HepG2 (cell line): ENCODE measurements at regions not wholly inside any gene's neighbourhood (a gene's known extent, or its start where the extent isn't known, plus 50 kb on each side); places are given as distances from the start of the nearest gene placed in this dataset.
"Not testable (repeated sequence)": the region's sequence is repeated elsewhere in the genome, so short reads cannot be mapped to it uniquely, and the experiment has no call there.

ENCODE experiments used
- ATAC-seq: fragments of 200-7000 bp; cut with Tn5 transposase; 3 replicates; pipeline ENCODE4 v1.9.1; 2020; ENCODE audit warnings: mild to moderate bottlenecking, moderate library complexity
- BruUV-seq: library from RNA; stranded (reverse); fragments of 400-500 nt; replicated peaks from 2 replicates; lab custom pipeline; 2021; lab: Mats Ljungman, UMichigan
- CTCF ChIA-PET: fragments of 300-600 bp; formaldehyde crosslinking; extraction: SDS; loops from one replicate; lab custom pipeline; 2021; ENCODE audit warnings: low total read pairs, inconsistent platforms, low intra/inter-chr PET ratio; lab: Yijun Ruan, JAX
- POLR2A ChIA-PET: fragments of 350-600 bp; sonication (Branson Sonifier 250); formaldehyde crosslinking; loops from one replicate; lab custom pipeline; 2020; ENCODE audit warnings: antibody characterized with exemption, inconsistent platforms; lab: Yijun Ruan, JAX
- DNase-seq: peaks from one replicate; pipeline ENCODE4 v3.0.0-alpha.2; 2015; ENCODE audit warnings: low spot score
- FAIRE-seq: peaks from 3 replicates; lab custom pipeline; 2011; peaks lifted over from hg19 to GRCh38; lab: Jason Lieb, UNC
- H2AFZ ChIP-seq: one replicate; pipeline ENCODE4 v1.6.1; 2011; ENCODE audit warnings: low read length, inconsistent platforms
- H3K27ac ChIP-seq: fragments of 300-600 bp; 3 replicates; pipeline ENCODE4 v1.8.0; 2011; ENCODE audit warnings: mixed run types, mild to moderate bottlenecking, mixed read lengths, low read length, inconsistent platforms; ENCODE audit not compliant: insufficient read depth; ENCODE audit errors: extremely low read length
- H3K27me3 ChIP-seq, 2 experiments: fragments of 200-600 bp in 1 of 2; 2 replicates in 1 of 2; 3 replicates in 1 of 2; pipeline versions ENCODE4 v1.6.0 to v1.8.0; 2011; ENCODE audit warnings: low read length in 2 of 2, mild to moderate bottlenecking in 2 of 2, moderate library complexity in 2 of 2, inconsistent platforms in 1 of 2; ENCODE audit not compliant: insufficient read depth in 2 of 2, control insufficient read depth in 1 of 2
- H3K36me3 ChIP-seq, 2 experiments: fragments of 200-600 bp in 1 of 2; replicated peaks in 1 of 2; 2 replicates in 1 of 2; 3 replicates in 1 of 2; pipeline versions ENCODE4 v1.5.1 to v1.8.0; 2011; ENCODE audit warnings: low read length in 2 of 2, inconsistent platforms in 1 of 2; ENCODE audit not compliant: insufficient read depth in 2 of 2, control insufficient read depth in 1 of 2
- H3K4me1 ChIP-seq: 2 replicates; pipeline ENCODE4 v1.5.1; 2012; ENCODE audit warnings: low read length, inconsistent platforms; ENCODE audit not compliant: insufficient read depth
- H3K4me2 ChIP-seq: 2 replicates; pipeline ENCODE4 v1.6.0; 2011; ENCODE audit warnings: low read depth, low read length, inconsistent platforms
- H3K4me3 ChIP-seq, 3 experiments: fragments of 200-600 bp in 1 of 3; sonication (generic), shearing (Covaris generic) in 1 of 3; replicated peaks in 1 of 3; 2 replicates each; pipeline ENCODE4 v1.5.1; 2011 to 2016; ENCODE audit warnings: low read length in 3 of 3, inconsistent platforms in 2 of 3, low read depth in 2 of 3, mild to moderate bottlenecking in 2 of 3, control low read depth in 1 of 3, mixed read lengths in 1 of 3; ENCODE audit not compliant: insufficient read depth in 1 of 3
- H3K79me2 ChIP-seq: one replicate; pipeline ENCODE4 v1.6.1; 2011; ENCODE audit warnings: low read length, inconsistent platforms; ENCODE audit not compliant: insufficient read depth
- H3K9ac ChIP-seq: 2 replicates; pipeline ENCODE4 v1.6.0; 2011; ENCODE audit warnings: mild to moderate bottlenecking, low read depth, low read length, inconsistent platforms; ENCODE audit not compliant: insufficient read depth
- H3K9me3 ChIP-seq: 2 replicates; pipeline ENCODE4 v1.5.1; 2012; ENCODE audit warnings: mild to moderate bottlenecking, low read length
- H4K20me1 ChIP-seq: 2 replicates; pipeline ENCODE4 v1.6.0; 2011; ENCODE audit warnings: inconsistent platforms, mild to moderate bottlenecking, low read length, moderate library complexity; ENCODE audit not compliant: insufficient read depth
- HOXA7 ChIP-seq: sonication (generic); formaldehyde crosslinking; IDR thresholded peaks from 2 replicates; pipeline ENCODE4 v1.8.1; 2022; ENCODE audit warnings: mild to moderate bottlenecking, missing genetic modification reagents, moderate library complexity
- RXRA ChIP-seq: sonication (generic); formaldehyde crosslinking; IDR thresholded peaks from 2 replicates; pipeline ENCODE4 v1.5.1; 2020; ENCODE audit warnings: missing genetic modification reagents
- SP4 ChIP-seq: sonication (generic); formaldehyde crosslinking; IDR thresholded peaks from 2 replicates; pipeline ENCODE4 v1.8.1; 2023; ENCODE audit warnings: mild to moderate bottlenecking, missing genetic modification reagents
- TAF15 ChIP-seq: fragments of 200-400 bp; formaldehyde crosslinking; IDR thresholded peaks from one replicate; pipeline ENCODE4 v1.6.1; 2018; ENCODE audit warnings: mild to moderate bottlenecking, low read depth, low read length; ENCODE audit not compliant: poor library complexity, severe bottlenecking
- TEAD3 ChIP-seq: optimal IDR thresholded peaks from 2 replicates; pipeline ENCODE3; 2016; ENCODE audit warnings: borderline replicate concordance
- TOE1 ChIP-seq: sonication (generic); formaldehyde crosslinking; IDR thresholded peaks from 2 replicates; pipeline ENCODE4 v1.4.0; 2020; ENCODE audit warnings: mild to moderate bottlenecking, missing genetic modification reagents
- XBP1 ChIP-seq: sonication (generic); formaldehyde crosslinking; IDR thresholded peaks from 2 replicates; pipeline ENCODE4 v1.5.0; 2020; ENCODE audit warnings: missing genetic modification reagents
- ZNF652 ChIP-seq: IDR thresholded peaks from 2 replicates; pipeline ENCODE4 v1.6.1; 2016; ENCODE audit warnings: low read depth, borderline replicate concordance
- ZNF839 ChIP-seq: sonication (generic); formaldehyde crosslinking; IDR thresholded peaks from 2 replicates; pipeline ENCODE4 v1.4.0; 2020; ENCODE audit warnings: missing genetic modification reagents, mild to moderate bottlenecking, borderline replicate concordance
- WGBS: methylation state at CpG from one replicate; pipeline ENCODE4 v1.1.6; 2017; ENCODE audit warnings: low lambda C conversion rate; 5-methylcytosine and 5-hydroxymethylcytosine counted together
- in situ Hi-C: cut with HindIII; loops from 2 replicates; pipeline ENCODE4 v1.10.0; 2017; ENCODE audit warnings: low pct_unique_long_range_greater_than_20kb; ENCODE audit not compliant: extremely low pct_ligation_motif_present
- intact Hi-C: fragments of 100-400 bp; cut with micrococcal nuclease; formaldehyde crosslinking; loops from one replicate; pipeline ENCODE4 v1.10.0; 2022; ENCODE audit not compliant: unreplicated experiment
- TF ChIP-seq, protein P1 (sequence below): sonication (generic); formaldehyde crosslinking; conservative IDR thresholded peaks from 2 replicates; pipeline ENCODE4 v1.4.0; 2020; ENCODE audit warnings: missing genetic modification reagents
- TF ChIP-seq, protein P2 (sequence below): sonication (generic); formaldehyde crosslinking; IDR thresholded peaks from 2 replicates; pipeline ENCODE4 v1.8.1; 2023; ENCODE audit warnings: missing genetic modification reagents, mild to moderate bottlenecking, borderline replicate concordance

DNA sequence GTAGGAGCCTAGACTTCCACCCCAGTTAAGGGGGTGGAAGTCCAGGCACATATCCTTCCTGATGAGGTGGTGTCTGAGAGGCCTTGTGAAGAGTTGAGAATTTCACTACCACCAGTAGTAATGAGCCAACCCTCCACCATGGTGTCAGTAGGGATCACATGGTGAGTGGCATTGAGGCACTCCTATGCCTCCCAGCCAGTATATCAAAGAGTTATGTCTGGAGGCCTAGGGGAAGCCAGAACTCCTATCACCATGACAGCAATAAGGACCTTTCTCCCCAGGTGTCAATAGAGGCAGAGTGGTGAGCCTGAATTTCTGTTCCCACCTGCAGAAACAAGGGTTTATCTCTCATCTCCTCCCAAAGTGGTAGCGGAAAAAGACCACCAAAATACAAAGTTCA is 106.6 kb upstream of the ADTRP start (continued):
- TF ChIP-seq, protein P1, sequence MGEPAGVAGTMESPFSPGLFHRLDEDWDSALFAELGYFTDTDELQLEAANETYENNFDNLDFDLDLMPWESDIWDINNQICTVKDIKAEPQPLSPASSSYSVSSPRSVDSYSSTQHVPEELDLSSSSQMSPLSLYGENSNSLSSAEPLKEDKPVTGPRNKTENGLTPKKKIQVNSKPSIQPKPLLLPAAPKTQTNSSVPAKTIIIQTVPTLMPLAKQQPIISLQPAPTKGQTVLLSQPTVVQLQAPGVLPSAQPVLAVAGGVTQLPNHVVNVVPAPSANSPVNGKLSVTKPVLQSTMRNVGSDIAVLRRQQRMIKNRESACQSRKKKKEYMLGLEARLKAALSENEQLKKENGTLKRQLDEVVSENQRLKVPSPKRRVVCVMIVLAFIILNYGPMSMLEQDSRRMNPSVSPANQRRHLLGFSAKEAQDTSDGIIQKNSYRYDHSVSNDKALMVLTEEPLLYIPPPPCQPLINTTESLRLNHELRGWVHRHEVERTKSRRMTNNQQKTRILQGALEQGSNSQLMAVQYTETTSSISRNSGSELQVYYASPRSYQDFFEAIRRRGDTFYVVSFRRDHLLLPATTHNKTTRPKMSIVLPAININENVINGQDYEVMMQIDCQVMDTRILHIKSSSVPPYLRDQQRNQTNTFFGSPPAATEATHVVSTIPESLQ (CRISPR knock-in tag): no peak
- TF ChIP-seq HOXA7 (CRISPR knock-in tag) (no peak), TOE1 (CRISPR knock-in tag) (no peak), ZNF839 (CRISPR knock-in tag) (no peak), XBP1 (CRISPR knock-in tag) (no peak), TEAD3 (CRISPR knock-in tag) (no peak), TAF15 (no peak), RXRA (CRISPR knock-in tag) (no peak), ZNF652 (CRISPR knock-in tag) (no peak), SP4 (CRISPR knock-in tag) (no peak)
- TF ChIP-seq, protein P2, sequence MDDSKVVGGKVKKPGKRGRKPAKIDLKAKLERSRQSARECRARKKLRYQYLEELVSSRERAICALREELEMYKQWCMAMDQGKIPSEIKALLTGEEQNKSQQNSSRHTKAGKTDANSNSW: no peak
- TF ChIP-seq, all 625 proteins: peak for 0

DNA sequence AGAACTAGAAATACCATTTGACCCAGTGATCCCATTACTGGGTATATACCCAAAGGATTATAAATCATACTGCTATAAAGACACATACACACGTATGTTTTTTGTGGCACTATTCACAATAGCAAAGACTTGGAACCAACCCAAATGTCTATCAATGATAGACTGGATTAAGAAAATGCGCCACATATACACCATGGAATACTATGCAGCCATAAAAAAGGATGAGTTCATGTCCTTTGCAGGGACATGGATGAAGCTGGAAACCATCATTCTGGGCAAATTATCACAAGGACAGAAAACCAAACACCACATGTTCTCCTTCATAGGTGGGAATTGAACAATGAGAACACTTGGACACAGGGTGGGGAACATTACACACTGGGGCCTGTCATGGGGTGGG is 104.9 kb upstream of the ADTRP start:
- in situ Hi-C loops: not testable (repeated sequence)

DNA sequence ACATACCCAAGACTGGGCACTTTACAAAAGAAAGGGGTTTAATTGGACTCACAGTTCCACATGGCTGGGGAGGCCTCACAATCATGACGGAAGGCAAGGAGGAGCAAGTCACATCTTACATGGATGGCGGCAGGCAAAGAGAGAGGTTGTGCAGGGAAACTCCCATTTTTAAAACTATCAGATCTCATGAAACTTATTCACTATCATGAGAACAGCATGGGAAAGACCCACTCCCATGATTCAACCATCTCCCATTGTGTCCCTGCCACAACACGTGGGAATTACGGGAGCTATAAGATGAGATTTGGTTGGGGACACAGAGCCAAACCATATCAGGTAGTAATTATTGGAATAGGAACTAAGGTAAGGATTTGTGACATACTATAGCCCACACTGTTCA is 101.6 kb upstream of the ADTRP start:
- H3K9me3 ChIP-seq, H4K20me1 ChIP-seq, CTCF ChIA-PET, H3K4me2 ChIP-seq, H3K36me3 ChIP-seq, in situ Hi-C loops, H3K27me3 ChIP-seq, H3K79me2 ChIP-seq, H2AFZ ChIP-seq, H3K4me1 ChIP-seq, POLR2A ChIA-PET, intact Hi-C loops, ATAC-seq, FAIRE-seq, H3K9ac ChIP-seq, BruUV-seq, H3K27ac ChIP-seq, H3K4me3 ChIP-seq, DNase-seq: not testable (repeated sequence)
- 35% methylated on average over 4 of the region's 4 CpGs for WGBS

More for the DNA sequence above, 104.9 kb upstream of the ADTRP start:
- DNase-seq, FAIRE-seq, H3K27me3 ChIP-seq, H3K4me1 ChIP-seq, CTCF ChIA-PET, H3K36me3 ChIP-seq, H3K4me3 ChIP-seq, H3K9ac ChIP-seq, intact Hi-C loops, H4K20me1 ChIP-seq, POLR2A ChIA-PET, BruUV-seq, H3K4me2 ChIP-seq, H2AFZ ChIP-seq, H3K79me2 ChIP-seq, H3K27ac ChIP-seq, ATAC-seq, H3K9me3 ChIP-seq: not testable (repeated sequence)
- 0% methylated on average over 2 of the region's 2 CpGs for WGBS
